ENCODE measurements at regions not wholly inside any gene's neighbourhood (a gene's known extent, or its start where the extent isn't known, plus 50 kb on each side); places are given as distances from the start of the nearest gene placed in this dataset.

GRCh38 chr4:111127841-111128240 is 505.0 kb upstream of the PITX2 start:
- TF ChIP-seq, protein P1, sequence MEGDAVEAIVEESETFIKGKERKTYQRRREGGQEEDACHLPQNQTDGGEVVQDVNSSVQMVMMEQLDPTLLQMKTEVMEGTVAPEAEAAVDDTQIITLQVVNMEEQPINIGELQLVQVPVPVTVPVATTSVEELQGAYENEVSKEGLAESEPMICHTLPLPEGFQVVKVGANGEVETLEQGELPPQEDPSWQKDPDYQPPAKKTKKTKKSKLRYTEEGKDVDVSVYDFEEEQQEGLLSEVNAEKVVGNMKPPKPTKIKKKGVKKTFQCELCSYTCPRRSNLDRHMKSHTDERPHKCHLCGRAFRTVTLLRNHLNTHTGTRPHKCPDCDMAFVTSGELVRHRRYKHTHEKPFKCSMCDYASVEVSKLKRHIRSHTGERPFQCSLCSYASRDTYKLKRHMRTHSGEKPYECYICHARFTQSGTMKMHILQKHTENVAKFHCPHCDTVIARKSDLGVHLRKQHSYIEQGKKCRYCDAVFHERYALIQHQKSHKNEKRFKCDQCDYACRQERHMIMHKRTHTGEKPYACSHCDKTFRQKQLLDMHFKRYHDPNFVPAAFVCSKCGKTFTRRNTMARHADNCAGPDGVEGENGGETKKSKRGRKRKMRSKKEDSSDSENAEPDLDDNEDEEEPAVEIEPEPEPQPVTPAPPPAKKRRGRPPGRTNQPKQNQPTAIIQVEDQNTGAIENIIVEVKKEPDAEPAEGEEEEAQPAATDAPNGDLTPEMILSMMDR (IDR thresholded peaks at IDR 0.05): no peak
- no peak for TF ChIP-seq POLR2AphosphoS5 (IDR thresholded peaks at IDR 0.05)
- TF ChIP-seq POLR2A (IDR thresholded peaks at IDR 0.05): no peak

Data from suprapubic skin (tissue), 4 donors.